ENCODE measurements at regions not wholly inside any gene's neighbourhood (a gene's known extent, or its start where the extent isn't known, plus 50 kb on each side); places are given as distances from the start of the nearest gene placed in this dataset.

DNA sequence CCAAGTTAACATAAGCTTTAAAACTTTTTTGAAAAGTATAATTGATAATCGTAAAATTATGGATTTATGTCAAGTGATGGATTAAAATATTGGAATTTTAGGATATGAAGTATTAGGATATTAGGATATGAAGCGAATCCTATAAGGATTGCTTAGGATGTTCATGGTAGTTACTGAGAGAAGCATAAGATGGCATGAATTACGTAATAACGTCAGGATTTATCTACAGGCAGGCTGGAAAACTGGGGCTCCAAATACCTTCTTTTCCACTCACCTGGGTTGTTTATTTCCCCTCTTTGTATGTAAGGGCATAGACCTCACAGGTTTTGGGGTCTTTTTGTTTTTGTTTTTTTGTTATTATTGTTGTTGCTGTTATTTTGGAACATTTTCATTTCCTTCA is 65.2 kb upstream of the TMEM33 start:
- POLR2A ChIA-PET (ENCODE audit: unreplicated experiment): interaction anchor here (0.6 kb wide), 1 partner anchor 92 kb away, joined by 3 read pairs; no protein-coding TSS in a partner anchor
- no peaks in the 10 kb centered on the region; the same call in 1 of the 2 replicates for H3K27me3 ChIP-seq (ENCODE audit: insufficient read depth, low read depth)
- H3K4me1 ChIP-seq (replicated peaks; ENCODE audit: insufficient read depth): no peaks in the 10 kb centered on the region
- DNase-seq: no peak
- H3F3A ChIP-seq (ENCODE audit: insufficient read depth, low read depth): no peaks in the 10 kb centered on the region
- no peaks in the 10 kb centered on the region for H3K79me2 ChIP-seq (ENCODE audit: low read depth)
- TF ChIP-seq EZH2 (IDR thresholded peaks at IDR 0.05; ENCODE audit: low read depth): no peak
- TF ChIP-seq, protein P1, sequence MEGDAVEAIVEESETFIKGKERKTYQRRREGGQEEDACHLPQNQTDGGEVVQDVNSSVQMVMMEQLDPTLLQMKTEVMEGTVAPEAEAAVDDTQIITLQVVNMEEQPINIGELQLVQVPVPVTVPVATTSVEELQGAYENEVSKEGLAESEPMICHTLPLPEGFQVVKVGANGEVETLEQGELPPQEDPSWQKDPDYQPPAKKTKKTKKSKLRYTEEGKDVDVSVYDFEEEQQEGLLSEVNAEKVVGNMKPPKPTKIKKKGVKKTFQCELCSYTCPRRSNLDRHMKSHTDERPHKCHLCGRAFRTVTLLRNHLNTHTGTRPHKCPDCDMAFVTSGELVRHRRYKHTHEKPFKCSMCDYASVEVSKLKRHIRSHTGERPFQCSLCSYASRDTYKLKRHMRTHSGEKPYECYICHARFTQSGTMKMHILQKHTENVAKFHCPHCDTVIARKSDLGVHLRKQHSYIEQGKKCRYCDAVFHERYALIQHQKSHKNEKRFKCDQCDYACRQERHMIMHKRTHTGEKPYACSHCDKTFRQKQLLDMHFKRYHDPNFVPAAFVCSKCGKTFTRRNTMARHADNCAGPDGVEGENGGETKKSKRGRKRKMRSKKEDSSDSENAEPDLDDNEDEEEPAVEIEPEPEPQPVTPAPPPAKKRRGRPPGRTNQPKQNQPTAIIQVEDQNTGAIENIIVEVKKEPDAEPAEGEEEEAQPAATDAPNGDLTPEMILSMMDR (conservative IDR thresholded peaks at IDR 0.05): no peak
- no peak overlapping the region for H2AFZ ChIP-seq
- H4K20me1 ChIP-seq (ENCODE audit: insufficient read depth): no peaks in the 10 kb centered on the region
- intact Hi-C loops (cut with micrococcal nuclease; ENCODE audit: unreplicated experiment): no loop called here
- H3K36me3 ChIP-seq (ENCODE audit: low read depth): no peaks in the 10 kb centered on the region
- BruUV-seq (replicated peaks): no TSS peak
- H3K9me3 ChIP-seq (ENCODE audit: insufficient read depth, low read depth): no peaks in the 10 kb centered on the region
- no peaks in the 10 kb centered on the region for H3K9me2 ChIP-seq (ENCODE audit: insufficient read depth)
- CTCF ChIA-PET: no interaction called here
- no peak overlapping the region for H3K4me2 ChIP-seq
- no peak overlapping the region for H3K27ac ChIP-seq
- H3K4me3 ChIP-seq: no peak overlapping the region

DNA sequence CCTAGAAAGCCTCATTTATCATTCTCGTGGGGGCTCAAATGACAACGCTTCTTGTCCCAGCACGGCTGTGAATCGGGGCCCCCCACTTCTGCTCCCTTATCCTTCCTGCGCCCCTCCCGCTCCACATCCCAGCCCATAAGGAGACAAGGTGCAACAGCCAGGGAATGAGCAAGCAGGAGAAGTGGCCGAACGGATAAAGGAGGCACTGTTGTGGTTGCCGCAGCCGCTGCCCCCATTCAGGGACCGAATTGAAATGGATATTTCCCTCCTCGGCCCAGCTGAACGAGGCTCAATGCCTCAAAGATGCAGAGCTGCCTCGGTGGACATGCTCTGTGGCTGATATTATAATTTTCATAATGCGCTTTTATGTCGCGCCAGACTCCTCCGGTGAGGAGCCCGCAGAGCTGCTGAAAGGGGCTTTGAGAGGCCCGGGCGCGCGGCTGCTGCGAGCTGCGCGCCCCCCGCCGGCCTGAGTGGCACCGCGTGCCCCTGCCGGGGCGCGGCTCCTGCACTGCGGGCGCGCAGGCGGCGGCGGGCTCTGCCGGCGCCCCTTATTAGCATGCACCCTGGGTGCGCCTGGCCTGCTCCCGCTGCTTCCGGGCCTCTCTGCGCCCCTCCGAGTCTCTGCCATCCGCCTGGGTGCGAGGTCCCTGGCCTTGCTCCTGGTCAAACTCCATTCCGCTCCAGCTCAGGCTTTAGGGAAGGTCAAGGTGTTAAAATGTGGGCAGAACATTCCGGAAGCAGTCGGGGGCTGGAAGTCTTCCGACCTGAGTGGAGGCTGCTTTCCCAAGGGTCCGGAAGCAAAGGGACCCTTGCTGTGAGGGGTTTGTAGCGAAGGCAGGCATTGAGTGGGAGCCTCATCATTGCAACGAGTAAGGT is 68.2 kb upstream of the TMEM33 start:
- POLR2A ChIA-PET (ENCODE audit: unreplicated experiment): no interaction called here
- Histone ChIP-seq H3K4me2 (no peak overlapping the region), H3K27me3 (ENCODE audit: insufficient read depth, low read depth) (no peaks in the 10 kb centered on the region), H3K4me3 (no peak overlapping the region), H3K36me3 (ENCODE audit: low read depth) (no peaks in the 10 kb centered on the region), H3K27ac (no peak overlapping the region), H3K9me3 (ENCODE audit: insufficient read depth, low read depth) (no peaks in the 10 kb centered on the region), H4K20me1 (ENCODE audit: insufficient read depth) (no peaks in the 10 kb centered on the region), H3K79me2 (ENCODE audit: low read depth) (no peaks in the 10 kb centered on the region), H2AFZ (no peak overlapping the region), H3K9me2 (ENCODE audit: insufficient read depth) (no peaks in the 10 kb centered on the region), H3F3A (ENCODE audit: insufficient read depth, low read depth) (no peaks in the 10 kb centered on the region), H3K4me1 (replicated peaks; ENCODE audit: insufficient read depth) (no peaks in the 10 kb centered on the region)
- intact Hi-C loops (cut with micrococcal nuclease; ENCODE audit: unreplicated experiment): no loop called here
- no peak for DNase-seq
- no peak for TF ChIP-seq EZH2 (IDR thresholded peaks at IDR 0.05; ENCODE audit: low read depth)
- TF ChIP-seq, protein P1 (conservative IDR thresholded peaks at IDR 0.05): no peak
- CTCF ChIA-PET: no interaction called here
- BruUV-seq (replicated peaks): no TSS peak

DNA sequence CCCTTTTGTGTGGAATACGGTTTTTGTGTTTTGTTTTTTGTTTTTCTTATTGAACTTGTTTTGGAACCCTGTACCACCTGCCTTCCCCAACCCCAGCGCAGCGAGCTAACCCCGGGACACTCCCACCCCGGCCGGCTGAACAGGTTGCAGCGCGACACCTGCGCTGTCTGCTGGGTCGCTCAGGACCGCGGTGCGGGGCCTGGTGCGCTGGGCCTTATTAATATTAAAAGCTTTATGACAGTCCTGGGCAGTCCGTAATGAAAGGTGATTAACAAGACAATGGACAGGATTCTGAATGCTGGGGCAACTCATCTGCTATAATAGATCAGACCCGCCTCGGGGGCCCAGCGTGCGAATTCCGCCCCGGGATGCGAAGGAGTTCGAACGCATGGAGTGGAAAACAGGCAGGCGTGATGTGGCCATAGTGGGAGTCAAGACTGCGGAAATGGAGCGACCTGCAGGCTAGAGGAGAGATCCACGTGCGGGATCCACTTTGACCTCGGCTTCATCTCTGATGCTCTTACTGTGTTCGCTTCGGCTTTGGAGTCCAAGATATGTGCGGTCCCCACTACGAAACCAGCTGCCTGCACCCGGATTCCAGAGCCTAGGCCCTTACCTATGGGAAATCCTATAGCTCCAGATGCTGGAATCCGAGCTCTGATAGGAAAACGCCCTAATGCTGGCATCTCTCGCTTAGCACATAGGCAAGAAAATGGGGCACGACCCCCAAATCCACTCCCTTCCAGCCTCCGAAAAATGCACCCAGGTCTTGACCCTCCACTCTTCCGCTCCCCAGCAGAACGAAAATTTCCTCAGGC is 69.0 kb upstream of the TMEM33 start:
- no TSS peak for BruUV-seq (replicated peaks)
- Histone ChIP-seq H3K4me1 (replicated peaks; ENCODE audit: insufficient read depth) (no peaks in the 10 kb centered on the region), H3K4me3 (no peak overlapping the region), H3K27me3 (ENCODE audit: insufficient read depth, low read depth) (no peaks in the 10 kb centered on the region), H3K79me2 (ENCODE audit: low read depth) (no peaks in the 10 kb centered on the region), H3K9me3 (ENCODE audit: insufficient read depth, low read depth) (no peaks in the 10 kb centered on the region), H3F3A (ENCODE audit: insufficient read depth, low read depth) (no peaks in the 10 kb centered on the region), H3K36me3 (ENCODE audit: low read depth) (no peaks in the 10 kb centered on the region), H4K20me1 (ENCODE audit: insufficient read depth) (no peaks in the 10 kb centered on the region), H3K4me2 (no peak overlapping the region), H3K9me2 (ENCODE audit: insufficient read depth) (no peaks in the 10 kb centered on the region), H2AFZ (no peak overlapping the region), H3K27ac (no peak overlapping the region)
- intact Hi-C loops (cut with micrococcal nuclease; ENCODE audit: unreplicated experiment): no loop called here
- no peak for TF ChIP-seq EZH2 (IDR thresholded peaks at IDR 0.05; ENCODE audit: low read depth)
- TF ChIP-seq, protein P1 (conservative IDR thresholded peaks at IDR 0.05): no peak
- ChIA-PET CTCF (no interaction called here), POLR2A (ENCODE audit: unreplicated experiment) (no interaction called here)
- no peak for DNase-seq

All from PC-9 (cell line).